ENCODE measurements at regions not wholly inside any gene's neighbourhood (a gene's known extent, or its start where the extent isn't known, plus 50 kb on each side); places are given as distances from the start of the nearest gene placed in this dataset.

GRCh38 chr2:226095058-226095457 is 695.5 kb downstream of the NYAP2 start:
- Histone ChIP-seq H3K9me3 (ENCODE audit: control insufficient read depth, insufficient read depth, low read depth, low read length) (peaks cover 7% of the 10 kb centered on the region; the same call in 1 of the 2 replicates), H3K4me1 (ENCODE audit: control insufficient read depth, insufficient read depth, low read length) (no peaks in the 10 kb centered on the region), H3K36me3 (ENCODE audit: control insufficient read depth, insufficient read depth, low read length) (no peaks in the 10 kb centered on the region), H3K27me3 (ENCODE audit: control insufficient read depth, insufficient read depth, low read length) (no peaks in the 10 kb centered on the region), H3K4me3 (ENCODE audit: low read depth in 2 of 2, low read length in 2 of 2) (no peak overlapping the region), H3K27ac (ENCODE audit: low read length) (no peak overlapping the region)
- in situ Hi-C loops (cut with HindIII; ENCODE audit: low pct_unique_long_range_greater_than_20kb, low sequenced_read_pairs) (no loop called here), intact Hi-C loops (cut with micrococcal nuclease; ENCODE audit: unreplicated experiment) (no loop called here)
- POLR2A ChIA-PET: no interaction called here
- CTCF ChIA-PET: no interaction called here
- ATAC-seq (no peak), DNase-seq (ENCODE audit: low read depth, low spot score) (no peak)
- no peak for TF ChIP-seq POLR2AphosphoS5 (IDR thresholded peaks at IDR 0.05; ENCODE audit: low read depth, low read length)
- TF ChIP-seq SIN3A (IDR thresholded peaks at IDR 0.05; ENCODE audit: borderline replicate concordance, insufficient read depth, low read depth, low read length): no peak
- no peak for TF ChIP-seq REST (IDR thresholded peaks at IDR 0.05; ENCODE audit: insufficient read depth in 1 of 2, low read depth in 2 of 2, low read length in 1 of 2)
- no peak for TF ChIP-seq TCF7L2 (IDR thresholded peaks at IDR 0.05; ENCODE audit: low read depth, low read length)
- TF ChIP-seq CTCF (IDR thresholded peaks at IDR 0.05): no peak
- no TSS peak for BruUV-seq (replicated peaks)

- ChIA-PET POLR2A (no interaction called here), CTCF (no interaction called here)
- in situ Hi-C loops (cut with HindIII; ENCODE audit: low pct_unique_long_range_greater_than_20kb, low sequenced_read_pairs) (no loop called here), intact Hi-C loops (cut with micrococcal nuclease; ENCODE audit: unreplicated experiment) (no loop called here)
- BruUV-seq (replicated peaks): no TSS peak
- no peak for ATAC-seq
- Histone ChIP-seq H3K9me3 (ENCODE audit: control insufficient read depth, insufficient read depth, low read depth, low read length) (peaks cover 7% of the 10 kb centered on the region; the same call in 1 of the 2 replicates), H3K36me3 (ENCODE audit: control insufficient read depth, insufficient read depth, low read length) (no peaks in the 10 kb centered on the region), H3K4me1 (ENCODE audit: control insufficient read depth, insufficient read depth, low read length) (no peaks in the 10 kb centered on the region), H3K27me3 (ENCODE audit: control insufficient read depth, insufficient read depth, low read length) (no peaks in the 10 kb centered on the region), H3K4me3 (ENCODE audit: low read depth in 2 of 2, low read length in 2 of 2) (no peak overlapping the region), H3K27ac (ENCODE audit: low read length) (no peak overlapping the region)
- DNase-seq (ENCODE audit: low read depth, low spot score): no peak
- TF ChIP-seq REST (IDR thresholded peaks at IDR 0.05; ENCODE audit: insufficient read depth in 1 of 2, low read depth in 2 of 2, low read length in 1 of 2): no peak
- no peak for TF ChIP-seq TCF7L2 (IDR thresholded peaks at IDR 0.05; ENCODE audit: low read depth, low read length)
- TF ChIP-seq SIN3A (IDR thresholded peaks at IDR 0.05; ENCODE audit: borderline replicate concordance, insufficient read depth, low read depth, low read length): no peak
- TF ChIP-seq POLR2AphosphoS5 (IDR thresholded peaks at IDR 0.05; ENCODE audit: low read depth, low read length): no peak
- no peak for TF ChIP-seq CTCF (IDR thresholded peaks at IDR 0.05)
Observed at GRCh38 chr2:226093364-226093763, 693.9 kb downstream of the NYAP2 start.

Data from Panc1 (cell line).